GM18858 (cell line): ENCODE measurements at regions not wholly inside any gene's neighbourhood (a gene's known extent, or its start where the extent isn't known, plus 50 kb on each side); places are given as distances from the start of the nearest gene placed in this dataset.
"Not testable (repeated sequence)": the region's sequence is repeated elsewhere in the genome, so short reads cannot be mapped to it uniquely, and the experiment has no call there.

ENCODE experiments used
- ATAC-seq: cut with Tn5 transposase; IDR thresholded peaks from one replicate; pipeline ENCODE4 v1.9.1; 2021; ENCODE audit not compliant: unreplicated experiment

DNA sequence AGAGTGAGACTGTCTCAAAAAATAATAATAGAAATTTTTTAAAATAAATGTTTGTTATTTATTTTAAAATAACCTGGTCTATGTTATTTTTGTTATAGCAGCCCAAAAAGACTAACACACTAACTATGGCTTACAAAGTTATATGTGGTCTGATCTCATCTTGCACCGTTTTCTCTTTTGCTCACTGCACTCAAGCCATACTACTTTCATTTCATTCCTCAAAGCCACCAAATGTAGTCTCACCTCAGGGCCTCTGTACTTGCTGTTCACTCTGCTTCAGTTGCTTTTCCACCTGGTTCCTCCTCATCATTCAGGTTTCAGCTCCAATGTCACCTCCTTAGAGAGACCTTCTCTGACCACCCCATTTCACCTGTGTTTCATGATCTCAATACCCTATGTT, 55.2 kb upstream of the MDM1 start:
- ATAC-seq, result no peak

DNA sequence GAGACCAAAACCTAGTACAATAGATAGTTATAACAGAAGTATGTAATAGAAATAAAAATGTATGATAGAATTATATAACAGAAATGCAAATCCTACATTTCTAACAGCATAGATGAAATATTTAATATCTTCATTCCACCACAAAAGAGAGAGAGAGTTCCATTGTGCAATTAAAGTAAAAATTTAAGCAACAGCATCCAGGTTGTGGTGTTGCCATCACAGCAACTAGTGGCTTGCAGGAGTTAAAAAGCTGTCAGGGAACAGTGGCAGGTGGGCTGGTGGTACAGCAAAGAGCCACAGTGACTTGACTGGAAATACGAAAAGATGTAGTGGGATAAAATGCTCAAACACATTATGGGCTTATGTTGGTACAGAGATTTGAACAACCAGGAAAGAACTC, 57.1 kb upstream of the MDM1 start:
- ATAC-seq, result no peak

DNA sequence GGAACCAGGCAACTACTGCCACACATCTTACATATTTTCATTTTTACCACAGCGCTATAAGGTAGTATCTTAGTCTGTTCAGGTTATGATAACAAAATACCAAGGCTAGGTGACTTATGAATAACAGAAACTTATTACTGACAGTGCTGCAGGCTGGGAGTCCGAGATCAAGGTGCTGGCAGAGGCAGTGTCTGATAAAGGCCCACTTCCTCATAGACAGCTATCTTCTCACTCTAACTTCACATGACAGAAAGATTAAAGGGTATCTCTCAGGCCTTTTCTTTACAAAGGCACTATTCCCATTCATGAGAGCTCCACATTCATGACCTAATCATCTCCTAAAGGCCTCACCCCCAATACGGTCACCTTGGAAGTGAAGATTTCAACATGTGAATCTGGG, 59.8 kb upstream of the MDM1 start:
- ATAC-seq, result no peak

DNA sequence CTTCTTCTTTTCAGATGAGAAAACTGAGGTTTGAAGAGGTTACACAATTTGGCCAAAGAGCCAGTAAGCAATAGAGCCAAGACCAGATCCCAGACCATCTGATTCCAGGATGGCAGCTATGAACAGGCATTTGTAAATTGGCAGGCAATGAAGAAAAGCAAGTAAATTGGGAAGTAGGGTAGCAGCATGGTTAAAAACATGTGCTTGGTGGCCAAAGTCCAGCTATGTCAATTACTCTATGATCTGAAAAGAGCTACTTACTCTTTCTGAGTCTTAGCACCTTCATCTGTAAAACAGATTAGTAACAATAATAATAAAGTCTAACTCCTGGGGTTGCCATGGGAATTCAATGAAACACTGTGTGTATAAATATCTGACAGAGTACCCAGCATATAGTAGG, 60.2 kb upstream of the MDM1 start:
- no peak for ATAC-seq

DNA sequence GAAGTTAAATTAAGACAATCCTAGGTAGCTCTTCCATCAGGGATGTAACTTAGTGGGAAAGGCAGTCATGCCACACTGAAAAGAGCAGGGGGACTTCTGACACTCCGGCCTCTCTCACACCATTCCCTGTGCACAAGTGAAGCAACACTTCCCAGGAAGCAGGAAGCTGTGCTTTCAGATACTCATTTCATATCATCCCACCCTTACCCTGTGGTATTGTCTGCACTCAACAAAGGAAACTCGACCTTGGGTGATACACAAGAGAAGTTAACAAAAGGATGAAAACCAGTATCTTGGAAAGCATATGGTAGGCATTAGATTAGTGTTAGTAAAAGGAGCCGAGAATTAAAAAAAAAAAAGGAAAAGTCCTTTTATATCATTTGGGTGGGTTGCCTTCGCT, 61.3 kb upstream of the MDM1 start:
- no peak for ATAC-seq

DNA sequence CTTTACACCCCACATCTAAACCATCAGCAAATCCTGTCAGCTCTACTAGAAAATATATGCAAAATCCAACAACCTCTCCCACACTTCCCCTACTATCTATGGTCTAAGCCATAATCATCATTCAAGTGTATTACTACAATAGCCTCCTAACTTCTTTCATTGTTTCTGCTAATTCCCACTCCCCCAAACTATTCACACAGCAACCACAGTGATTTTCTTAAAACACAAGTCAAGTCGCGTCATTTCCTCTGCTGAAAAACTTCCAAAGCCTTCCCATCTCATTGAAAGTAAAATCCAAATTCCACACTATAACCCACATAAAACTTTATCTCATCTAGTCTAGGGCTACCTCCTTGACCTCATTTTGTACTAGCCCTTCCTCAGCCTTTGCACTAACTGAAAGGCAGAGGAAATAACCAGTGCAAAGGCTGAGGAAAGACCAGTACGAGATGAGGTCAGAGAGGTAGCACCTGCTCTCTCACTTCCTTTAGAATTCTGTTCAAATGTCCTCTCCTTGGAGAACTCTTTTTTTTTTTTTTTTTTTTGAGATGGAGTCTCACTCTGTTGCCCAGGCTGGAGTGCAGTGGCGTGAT, 65.5 kb upstream of the MDM1 start:
- ATAC-seq, result no peak

DNA sequence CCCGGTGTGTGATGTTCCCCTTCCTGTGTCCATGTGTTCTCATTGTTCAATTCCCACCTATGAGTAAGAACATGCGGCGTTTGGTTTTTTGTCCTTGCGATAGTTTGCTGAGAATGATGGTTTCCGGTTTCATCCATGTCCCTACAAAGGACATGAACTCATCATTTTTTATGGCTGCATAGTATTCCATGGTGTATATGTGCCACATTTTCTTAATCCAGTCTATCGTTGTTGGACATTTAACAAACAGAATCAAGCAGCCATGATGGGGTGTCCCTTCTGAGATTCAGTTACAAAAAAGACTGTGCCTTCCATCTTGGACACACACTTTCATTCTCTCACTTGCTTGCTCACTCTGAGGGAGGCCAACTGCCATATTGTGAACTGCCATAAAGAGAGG, 66.5 kb upstream of the MDM1 start:
- ATAC-seq, result not testable (repeated sequence)

DNA sequence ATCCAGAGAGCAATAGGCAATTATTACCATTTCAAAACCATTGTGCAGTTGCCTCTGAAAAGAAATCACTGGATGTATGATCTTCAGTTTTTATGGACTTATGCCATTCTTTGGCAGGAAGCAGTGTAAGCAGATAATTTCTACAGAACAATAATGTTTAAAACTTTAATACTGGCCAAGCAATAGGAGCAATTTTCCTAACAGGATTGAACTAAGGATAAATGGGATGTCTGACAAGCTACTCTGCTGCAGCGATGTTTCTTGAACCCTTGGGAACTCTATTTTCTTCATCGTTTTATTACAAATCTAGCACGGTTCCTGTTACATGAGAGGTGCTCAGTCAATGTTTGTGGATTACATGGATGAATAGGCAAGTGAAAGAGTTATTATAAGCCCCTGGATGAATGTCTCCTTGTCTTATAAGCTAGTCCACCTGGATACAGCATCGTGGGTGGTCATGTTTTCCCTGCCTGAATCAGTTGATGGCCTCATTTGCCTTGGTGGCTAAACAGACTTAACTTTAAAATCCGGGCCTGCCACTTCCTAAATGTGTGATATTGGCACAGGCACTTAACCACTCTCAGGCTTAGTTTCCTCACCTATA, 68.2 kb upstream of the MDM1 start:
- ATAC-seq, result no peak

DNA sequence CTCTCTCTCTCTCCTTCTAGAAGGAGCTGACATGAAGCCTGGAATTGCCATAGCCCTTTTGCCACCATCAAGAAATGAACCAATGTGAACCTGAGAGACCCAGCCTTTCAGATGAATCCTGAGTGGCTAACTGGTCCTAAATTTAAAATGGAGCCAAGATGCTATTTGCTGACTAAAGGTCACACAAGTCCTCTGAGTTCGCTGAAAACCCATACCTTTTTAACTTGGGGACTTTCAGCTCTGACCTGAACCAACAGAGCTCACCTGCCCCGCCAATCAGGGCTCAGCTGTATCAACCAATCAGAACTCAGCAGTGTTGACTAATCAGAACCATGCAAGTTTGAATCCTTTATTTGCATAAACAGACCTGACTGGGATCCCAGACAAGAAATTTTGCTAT, 70.3 kb upstream of the MDM1 start:
- no peak for ATAC-seq

DNA sequence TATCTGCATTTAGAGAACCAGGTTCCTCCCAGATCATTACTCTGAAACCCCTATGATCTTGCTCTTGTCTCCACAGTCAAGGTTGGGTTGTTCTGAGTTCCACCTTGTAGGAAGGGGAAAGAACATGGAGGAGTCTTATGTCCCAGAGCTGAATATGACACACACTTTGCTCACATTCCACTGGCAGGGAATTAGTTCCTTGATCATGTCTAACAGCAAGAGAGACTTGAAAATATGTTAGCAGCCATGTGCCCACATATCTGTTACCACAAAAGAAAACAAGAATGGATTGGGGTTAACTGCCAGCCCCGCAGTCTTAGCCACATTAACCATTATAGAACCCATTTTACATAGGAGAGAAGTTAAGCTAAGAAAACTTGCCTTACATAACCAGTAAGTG, 71.1 kb upstream of the MDM1 start:
- no peak for ATAC-seq

DNA sequence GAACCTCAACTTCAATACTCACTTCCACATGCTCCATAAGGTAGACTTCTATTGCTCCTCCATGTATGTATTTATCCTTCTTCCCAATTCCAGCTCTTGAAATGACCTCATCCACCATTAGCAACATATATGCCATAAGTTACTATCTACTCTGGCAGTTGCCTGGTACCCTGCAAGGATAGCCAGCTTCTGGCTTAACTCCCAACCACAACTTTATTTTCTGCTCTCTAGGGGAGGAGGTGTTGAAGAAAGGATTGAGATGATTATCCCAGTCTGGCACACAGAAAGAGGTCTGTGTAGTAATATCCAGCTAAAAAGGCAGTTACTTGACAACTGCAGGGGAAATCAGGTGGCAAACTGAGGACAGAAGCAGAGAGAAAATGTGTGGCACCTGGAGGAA, 71.5 kb upstream of the MDM1 start:
- no peak for ATAC-seq

DNA sequence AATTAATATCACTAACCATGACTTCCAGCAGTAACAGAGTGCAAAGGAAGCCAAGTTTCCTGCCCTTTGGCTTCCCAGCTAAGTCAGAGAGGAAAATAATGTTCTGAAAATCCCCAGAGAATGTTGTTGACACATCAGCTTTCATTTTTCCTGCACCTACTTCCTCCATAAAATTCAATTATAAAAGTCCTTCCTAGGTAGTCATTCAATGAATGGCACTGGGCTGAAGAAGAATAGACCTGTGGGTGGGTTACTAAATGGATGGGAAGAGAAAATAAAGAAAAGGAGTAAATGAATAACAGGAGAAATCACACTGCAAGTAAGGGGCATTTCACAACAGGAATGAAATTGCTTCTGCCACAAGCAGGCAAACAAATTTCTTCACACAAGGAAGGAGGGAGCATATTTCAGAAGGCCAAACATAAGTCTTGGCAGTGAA, 73.2 kb upstream of the MDM1 start:
- ATAC-seq, result no peak

DNA sequence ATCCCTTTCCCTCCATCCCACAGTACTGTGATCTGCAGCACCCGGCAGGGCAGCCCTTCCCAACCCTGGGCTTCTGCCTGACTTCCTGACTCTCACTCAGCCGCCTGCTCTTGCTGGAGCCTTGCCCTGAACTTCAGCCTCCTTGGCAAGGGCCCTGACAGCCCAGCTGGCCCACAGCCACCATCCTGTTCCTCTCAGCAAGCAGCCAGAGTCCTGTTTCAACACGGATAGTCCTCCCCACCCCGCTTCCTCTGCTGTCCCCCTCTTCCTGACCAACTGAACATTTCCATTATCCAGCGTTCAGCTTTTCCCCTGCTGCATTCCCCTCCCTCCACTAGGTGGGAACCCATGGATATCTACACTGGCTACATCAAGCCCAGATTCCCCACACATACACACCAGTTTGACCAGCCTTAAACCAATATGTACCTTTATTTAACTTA, 74.0 kb upstream of the MDM1 start:
- no peak for ATAC-seq

DNA sequence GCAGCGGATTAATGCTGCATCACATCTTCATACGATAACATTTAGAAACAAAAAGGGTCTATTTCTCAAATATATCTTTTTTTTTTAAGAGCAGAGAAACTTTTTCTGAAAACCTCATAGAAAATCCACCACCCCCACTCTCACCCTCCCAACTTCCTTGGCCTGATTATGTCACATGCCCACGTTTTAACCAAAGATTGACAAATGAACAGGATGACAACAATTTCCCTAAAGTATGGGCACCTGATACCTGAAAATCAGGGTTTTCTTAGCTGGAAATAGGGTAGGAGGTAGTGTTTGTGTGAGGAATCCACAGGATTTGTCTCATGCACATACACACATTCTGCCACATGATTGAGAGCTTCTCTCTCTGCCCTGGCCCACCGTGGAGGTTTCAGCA, 74.7 kb upstream of the MDM1 start:
- no peak for ATAC-seq

DNA sequence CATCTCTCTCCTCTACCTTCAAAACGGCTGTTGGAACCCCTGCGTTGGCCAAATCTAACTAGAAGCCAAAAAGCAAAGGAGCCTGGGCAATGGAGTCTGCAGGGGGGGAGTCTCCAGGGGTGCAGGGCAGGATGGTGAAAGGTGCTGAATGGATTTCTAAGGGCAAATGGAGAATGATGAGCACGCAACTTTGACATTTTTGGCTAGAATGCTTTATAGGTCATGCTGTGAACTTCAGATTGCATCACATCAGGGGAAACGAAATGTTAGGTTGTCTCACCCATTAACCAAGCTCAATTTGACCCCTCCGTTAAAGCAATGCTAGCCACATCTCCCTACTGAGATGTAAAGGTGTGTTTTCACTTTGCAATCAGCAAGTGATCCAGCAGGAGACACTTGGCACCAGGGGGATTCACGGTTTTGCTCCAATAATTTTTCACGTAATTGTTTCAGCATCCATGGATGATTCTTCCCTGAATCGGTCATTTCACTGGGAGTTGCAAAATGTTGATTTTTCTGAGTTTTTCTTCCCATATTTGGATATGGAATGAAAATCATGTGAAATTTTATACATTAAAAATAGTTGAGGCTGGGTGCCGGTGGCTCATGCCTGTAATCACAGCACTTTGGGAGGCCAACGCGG, 78.0 kb upstream of the MDM1 start:
- no peak for ATAC-seq

DNA sequence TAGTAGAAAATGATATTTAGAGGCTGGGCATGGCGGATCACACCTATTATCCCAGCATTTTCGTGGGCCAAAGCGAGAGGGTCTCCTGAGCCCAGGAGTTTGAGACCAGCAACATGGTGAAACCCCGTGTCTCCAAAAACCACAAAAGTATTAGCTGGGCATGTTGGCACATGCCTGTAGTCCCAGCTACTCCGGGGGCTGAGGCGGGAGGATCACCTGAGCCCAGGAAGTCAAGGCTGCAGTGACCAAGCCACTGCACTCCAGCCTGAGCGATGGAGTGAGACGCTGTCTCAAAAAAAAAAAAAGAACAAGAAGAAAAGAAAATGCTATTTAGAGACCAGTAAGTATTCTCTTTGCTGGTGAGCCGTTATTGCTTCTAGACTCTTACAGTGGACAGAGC, 79.2 kb upstream of the MDM1 start:
- no peak for ATAC-seq

DNA sequence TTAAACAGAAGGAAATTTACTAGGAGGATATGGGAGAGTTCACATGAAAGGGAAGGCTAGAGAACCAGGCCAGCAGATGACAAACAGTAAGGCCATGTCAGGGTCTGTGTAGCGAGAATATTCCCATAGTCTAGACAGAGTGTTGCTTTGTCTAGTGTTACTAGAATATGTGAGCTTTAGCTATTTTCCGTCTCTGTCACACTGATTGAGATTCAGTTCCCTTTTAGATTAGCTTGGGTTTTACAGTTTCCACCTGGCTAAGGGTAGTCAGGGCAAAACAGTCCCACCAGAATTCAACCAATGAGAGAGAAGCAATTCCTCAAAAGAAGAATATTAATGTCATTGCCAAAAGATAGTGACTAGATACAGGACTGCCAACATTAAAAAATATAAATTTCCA, 82.8 kb upstream of the MDM1 start:
- no peak for ATAC-seq

DNA sequence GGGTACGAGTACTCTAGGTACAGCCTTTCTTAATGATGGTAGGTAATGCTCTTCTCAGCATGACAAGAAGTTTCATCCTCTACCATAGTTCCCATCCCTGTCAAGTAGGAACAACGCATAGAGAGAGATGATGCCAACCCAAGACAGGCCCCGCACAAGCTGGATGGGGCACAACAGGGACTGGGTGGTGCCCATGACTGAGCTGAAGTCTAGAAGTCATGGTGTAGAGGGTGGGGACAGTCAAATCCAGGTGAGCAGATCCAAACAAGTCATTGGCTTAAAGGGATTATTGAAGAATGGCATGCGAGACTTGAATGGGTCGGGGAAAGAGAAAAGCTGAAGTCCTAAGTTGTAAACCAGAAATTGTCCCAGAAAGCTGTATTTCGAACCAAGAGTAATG, 84.2 kb upstream of the MDM1 start:
- no peak for ATAC-seq

DNA sequence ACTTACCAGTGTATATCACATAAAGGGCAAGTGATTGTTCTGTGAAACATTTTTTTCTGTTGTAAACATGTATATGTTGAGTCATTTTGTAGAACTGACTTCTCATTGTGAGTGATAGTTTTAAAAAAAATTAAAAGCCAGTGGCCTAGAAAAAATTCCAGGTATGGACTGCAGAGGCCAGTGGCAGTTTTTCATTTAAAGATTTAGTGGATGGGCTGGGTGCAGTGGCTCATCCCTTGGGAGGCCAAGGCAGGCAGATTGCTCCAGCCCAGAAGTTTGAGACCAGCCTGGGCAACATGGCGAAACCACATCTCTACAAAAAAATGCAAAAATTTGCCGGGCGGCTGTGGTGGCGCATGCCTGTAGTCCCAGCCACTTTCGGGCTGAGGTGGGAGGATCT, 84.7 kb upstream of the MDM1 start:
- no peak for ATAC-seq

DNA sequence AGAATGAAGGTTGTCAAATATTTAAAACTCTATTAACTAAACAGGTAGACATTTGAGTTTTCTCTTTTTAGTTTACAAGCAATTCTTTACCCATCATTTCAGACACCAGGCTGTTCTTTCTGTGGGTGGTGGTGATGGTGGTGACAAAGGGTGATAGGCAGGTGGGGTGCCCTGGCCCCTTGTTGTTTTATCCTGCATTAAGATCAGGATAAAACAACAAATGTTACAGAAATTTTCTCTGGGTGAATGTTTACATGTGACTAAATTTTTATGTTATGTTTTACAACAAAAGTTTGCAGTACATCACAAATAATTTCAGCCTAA, 85.9 kb upstream of the MDM1 start:
- ATAC-seq, result no peak

DNA sequence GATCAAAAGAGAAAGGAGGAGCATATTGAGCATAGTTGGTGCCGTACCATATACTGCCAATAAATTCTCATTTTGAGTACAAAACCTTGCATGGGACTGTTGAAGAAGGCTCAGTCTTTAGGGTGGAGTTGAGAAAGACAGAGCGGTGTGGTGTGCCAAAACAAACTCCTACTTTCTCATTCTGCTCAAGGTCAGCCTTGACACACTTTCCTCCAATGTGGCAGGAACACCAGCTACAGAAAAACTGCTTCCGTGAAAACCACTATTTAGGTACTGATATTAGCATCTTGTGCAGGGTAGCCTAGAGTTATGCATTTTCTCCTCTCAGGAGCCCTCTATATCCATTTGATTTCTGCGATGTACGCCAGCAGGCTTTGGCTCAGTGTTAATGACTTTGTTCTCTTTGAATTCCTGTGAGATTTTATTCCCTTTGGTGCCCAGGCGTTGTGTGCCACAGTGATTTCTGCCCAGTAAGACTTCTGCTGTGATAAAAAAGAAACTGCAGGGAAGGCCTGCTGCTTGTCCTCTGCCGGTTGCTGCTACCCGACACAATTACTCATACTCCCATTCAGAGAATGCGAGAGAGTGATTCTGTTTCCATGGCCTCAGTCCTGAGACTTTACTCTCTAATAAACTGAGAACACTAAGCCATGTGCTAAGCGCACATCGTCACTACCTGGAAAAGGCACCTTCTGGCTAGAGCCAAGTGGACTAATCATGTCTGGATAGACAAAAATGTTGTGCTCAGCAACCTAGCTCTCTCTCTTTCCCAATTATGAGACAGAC, 88.3 kb upstream of the MDM1 start:
- ATAC-seq, result no peak

DNA sequence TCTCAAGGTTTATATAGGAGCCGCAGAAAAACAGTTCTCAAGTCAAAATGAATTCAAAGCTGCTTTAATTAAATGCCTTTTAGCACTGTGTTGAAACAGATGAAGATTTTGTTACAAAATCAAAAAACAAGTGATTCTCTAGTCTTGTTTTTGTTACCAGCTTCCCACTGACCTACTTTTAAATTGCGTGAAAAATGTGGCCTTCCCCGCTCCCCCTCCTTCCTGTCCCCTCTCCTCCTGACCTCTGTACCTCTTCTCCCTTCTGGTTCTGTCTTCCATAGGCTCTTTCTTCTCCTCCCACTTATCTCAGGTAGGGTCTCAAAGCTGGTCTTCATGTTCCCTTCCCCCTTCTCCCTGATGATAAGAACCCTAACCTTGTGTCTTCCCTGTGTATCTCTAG, 90.0 kb upstream of the MDM1 start:
- no peak for ATAC-seq
